SKM-1 treated with dmso at 0.1 percent for 144 hours (cell line): ENCODE measurements at regions not wholly inside any gene's neighbourhood (a gene's known extent, or its start where the extent isn't known, plus 50 kb on each side); places are given as distances from the start of the nearest gene placed in this dataset.
A peak's percentile ranks its signal among the peaks of the same experiment; 100 is the strongest.

ENCODE experiments used
- DNase-seq: peaks from one replicate; lab custom pipeline; 2025; ENCODE audit not compliant: unreplicated experiment; lab: John Stamatoyannopoulos, UW

GRCh38 chr4:24705016-24705753, 90.2 kb upstream of the SOD3 start:
- DNase-seq: no peak

GRCh38 chr4:24713604-24714003, 81.8 kb upstream of the SOD3 start:
- DNase-seq: no peak

GRCh38 chr4:24719615-24720014, 75.8 kb upstream of the SOD3 start:
- no peak for DNase-seq

GRCh38 chr4:24720436-24720835, 74.9 kb upstream of the SOD3 start:
- DNase-seq: no peak

- DNase-seq: no peak
These were observed 74.4 kb upstream of the SOD3 start for GRCh38 chr4:24720979-24721378.

GRCh38 chr4:24722026-24722568, 73.3 kb upstream of the SOD3 start:
- DNase-seq: no peak

- DNase-seq: no peak
These were observed 67.8 kb upstream of the SOD3 start for GRCh38 chr4:24727390-24728224.

GRCh38 chr4:24729119-24729730, 66.1 kb upstream of the SOD3 start:
- DNase-seq: no peak

- DNase-seq: no peak
These were observed 64.9 kb upstream of the SOD3 start for GRCh38 chr4:24730256-24731001.

GRCh38 chr4:24731448-24731847, 63.9 kb upstream of the SOD3 start:
- DNase-seq: no peak

GRCh38 chr4:24734511-24734910, 60.9 kb upstream of the SOD3 start:
- DNase-seq: no peak

- DNase-seq: peak; percentile 3
These were observed 59.3 kb upstream of the SOD3 start for GRCh38 chr4:24736066-24736465.

- no peak for DNase-seq
These were observed 53.5 kb upstream of the SOD3 start for GRCh38 chr4:24741910-24742309.

- no peak for DNase-seq
These were observed 53.0 kb upstream of the SOD3 start for GRCh38 chr4:24742335-24742734.

GRCh38 chr4:24742773-24743172, 52.6 kb upstream of the SOD3 start:
- DNase-seq: no peak

- DNase-seq: no peak
These were observed 52.2 kb upstream of the SOD3 start for GRCh38 chr4:24743206-24743605.

GRCh38 chr4:24743927-24744326, 51.4 kb upstream of the SOD3 start:
- DNase-seq: no peak

- DNase-seq: no peak
These were observed 50.0 kb upstream of the SOD3 start for GRCh38 chr4:24745172-24745895.
